CD4-positive, alpha-beta T cell treated with Interleukin-2 at 100 ng/mL for 4 hours (primary cell): ENCODE measurements at regions not wholly inside any gene's neighbourhood (a gene's known extent, or its start where the extent isn't known, plus 50 kb on each side); places are given as distances from the start of the nearest gene placed in this dataset.

ENCODE experiments used
- DNase-seq: peaks from one replicate; pipeline ENCODE4 v3.0.0-alpha.2; 2020; ENCODE audit warnings: low spot score

GRCh38 chr15:62573876-62574275 is 408.8 kb upstream of the C2CD4B start:
- no peak for DNase-seq

GRCh38 chr15:62578546-62578945 is 413.5 kb upstream of the C2CD4B start:
- DNase-seq, result no peak

- DNase-seq, result no peak
These were observed 413.9 kb upstream of the C2CD4B start for GRCh38 chr15:62578960-62579359.

- no peak for DNase-seq
These were observed 414.8 kb upstream of the C2CD4B start for GRCh38 chr15:62579842-62580241.

GRCh38 chr15:62582580-62582979 is 417.5 kb upstream of the C2CD4B start:
- DNase-seq, result no peak

GRCh38 chr15:62584301-62585235 is 419.5 kb upstream of the C2CD4B start:
- no peak for DNase-seq

GRCh38 chr15:62588938-62589670 is 424.0 kb upstream of the C2CD4B start:
- DNase-seq, result no peak

- DNase-seq, result no peak
These were observed 427.1 kb upstream of the C2CD4B start for GRCh38 chr15:62591842-62592838.

- no peak for DNase-seq
These were observed 427.8 kb upstream of the C2CD4B start for GRCh38 chr15:62592920-62593319.

GRCh38 chr15:62593681-62594399 is 428.8 kb upstream of the C2CD4B start:
- DNase-seq, result no peak

- DNase-seq, result no peak
These were observed 433.1 kb upstream of the C2CD4B start for GRCh38 chr15:62598217-62598616.

GRCh38 chr15:62599791-62600777 is 435.0 kb upstream of the C2CD4B start:
- DNase-seq, result no peak

- no peak for DNase-seq
These were observed 436.9 kb upstream of the C2CD4B start for GRCh38 chr15:62601777-62602545.

GRCh38 chr15:62603742-62604141 is 438.7 kb upstream of the C2CD4B start:
- no peak for DNase-seq

GRCh38 chr15:62605282-62605681 is 437.3 kb upstream of the TPM1 start:
- no peak for DNase-seq

GRCh38 chr15:62606376-62607113 is 436.0 kb upstream of the TPM1 start:
- no peak for DNase-seq

GRCh38 chr15:62607114-62607462 is 435.5 kb upstream of the TPM1 start:
- DNase-seq, result no peak

- no peak for DNase-seq
These were observed 434.9 kb upstream of the TPM1 start for GRCh38 chr15:62607643-62608042.

- no peak for DNase-seq
These were observed 434.2 kb upstream of the TPM1 start for GRCh38 chr15:62608369-62608768.
